ENCODE measurements at regions not wholly inside any gene's neighbourhood (a gene's known extent, or its start where the extent isn't known, plus 50 kb on each side); places are given as distances from the start of the nearest gene placed in this dataset.

DNA sequence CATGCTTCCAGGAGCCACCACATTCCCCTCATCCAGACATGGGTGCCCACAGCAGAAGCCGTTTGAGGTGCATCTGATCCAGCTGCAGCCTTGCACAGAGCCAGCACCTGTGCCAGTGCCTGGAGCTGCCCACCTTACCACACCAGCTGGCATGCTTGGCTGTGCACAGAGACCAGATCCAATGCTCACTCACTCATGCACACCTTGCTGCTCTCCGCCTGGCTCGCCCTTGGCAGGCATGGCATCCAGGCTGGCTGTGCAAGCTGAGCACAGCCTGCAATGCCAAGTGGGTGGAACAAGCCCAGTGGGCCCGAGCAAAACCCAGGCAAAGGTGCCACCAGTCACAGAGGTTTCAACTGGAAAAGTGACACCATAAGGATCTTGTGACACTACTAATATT, 66.9 kb upstream of the SEMA3A start:
- TF ChIP-seq RARB (CRISPR knock-in tag; IDR thresholded peaks at IDR 0.05) (no peak), OSR1 (CRISPR knock-in tag; IDR thresholded peaks at IDR 0.05) (no peak)
- TF ChIP-seq, protein P1, sequence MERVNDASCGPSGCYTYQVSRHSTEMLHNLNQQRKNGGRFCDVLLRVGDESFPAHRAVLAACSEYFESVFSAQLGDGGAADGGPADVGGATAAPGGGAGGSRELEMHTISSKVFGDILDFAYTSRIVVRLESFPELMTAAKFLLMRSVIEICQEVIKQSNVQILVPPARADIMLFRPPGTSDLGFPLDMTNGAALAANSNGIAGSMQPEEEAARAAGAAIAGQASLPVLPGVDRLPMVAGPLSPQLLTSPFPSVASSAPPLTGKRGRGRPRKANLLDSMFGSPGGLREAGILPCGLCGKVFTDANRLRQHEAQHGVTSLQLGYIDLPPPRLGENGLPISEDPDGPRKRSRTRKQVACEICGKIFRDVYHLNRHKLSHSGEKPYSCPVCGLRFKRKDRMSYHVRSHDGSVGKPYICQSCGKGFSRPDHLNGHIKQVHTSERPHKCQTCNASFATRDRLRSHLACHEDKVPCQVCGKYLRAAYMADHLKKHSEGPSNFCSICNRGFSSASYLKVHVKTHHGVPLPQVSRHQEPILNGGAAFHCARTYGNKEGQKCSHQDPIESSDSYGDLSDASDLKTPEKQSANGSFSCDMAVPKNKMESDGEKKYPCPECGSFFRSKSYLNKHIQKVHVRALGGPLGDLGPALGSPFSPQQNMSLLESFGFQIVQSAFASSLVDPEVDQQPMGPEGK (CRISPR knock-in tag; IDR thresholded peaks at IDR 0.05; ENCODE audit: borderline replicate concordance): no peak
